Esophagus squamous epithelium (tissue), 4 donors: ENCODE measurements at regions not wholly inside any gene's neighbourhood (a gene's known extent, or its start where the extent isn't known, plus 50 kb on each side); places are given as distances from the start of the nearest gene placed in this dataset.

Source experiments
- POLR2A ChIP-seq, 4 donors: fragments of 450-650 bp; IDR thresholded peaks; one replicate each; pipeline ENCODE4 v1.6.1; 2017; ENCODE audit warnings: antibody characterized with exemption in 4 of 4, mild to moderate bottlenecking in 4 of 4, moderate library complexity in 3 of 4
- TF ChIP-seq, protein P1 (sequence below), 6 experiments: fragments of 450-650 bp in 4 of 6; fragments of 200-600 bp in 2 of 6; sonication (generic) in 2 of 6; IDR thresholded peaks; one replicate each; pipeline ENCODE4 v1.5.1; 2016 to 2019; ENCODE audit warnings: antibody characterized with exemption in 6 of 6, mild to moderate bottlenecking in 4 of 6, moderate library complexity in 4 of 6

DNA sequence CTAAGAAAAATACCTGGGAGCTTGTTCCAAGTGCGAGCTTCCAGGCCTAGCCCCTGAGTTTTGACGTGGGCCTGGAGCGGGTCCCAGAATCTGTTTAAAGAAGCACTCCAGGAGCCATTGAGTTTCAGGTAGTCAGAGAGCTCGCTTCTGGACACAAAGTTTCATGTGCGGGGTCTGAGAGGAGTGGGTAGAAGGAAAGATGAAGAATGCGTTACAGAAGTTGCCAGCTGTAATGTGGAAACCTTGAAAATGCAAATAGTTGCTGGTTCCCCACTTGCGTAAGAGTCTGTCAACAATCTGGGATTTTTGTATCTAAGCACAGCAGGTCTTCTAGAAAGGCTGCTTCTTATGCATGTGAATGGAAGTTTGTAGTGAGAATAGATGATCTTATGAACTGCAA lies 77.5 kb upstream of the CLCN4 start:
- TF ChIP-seq, protein P1, sequence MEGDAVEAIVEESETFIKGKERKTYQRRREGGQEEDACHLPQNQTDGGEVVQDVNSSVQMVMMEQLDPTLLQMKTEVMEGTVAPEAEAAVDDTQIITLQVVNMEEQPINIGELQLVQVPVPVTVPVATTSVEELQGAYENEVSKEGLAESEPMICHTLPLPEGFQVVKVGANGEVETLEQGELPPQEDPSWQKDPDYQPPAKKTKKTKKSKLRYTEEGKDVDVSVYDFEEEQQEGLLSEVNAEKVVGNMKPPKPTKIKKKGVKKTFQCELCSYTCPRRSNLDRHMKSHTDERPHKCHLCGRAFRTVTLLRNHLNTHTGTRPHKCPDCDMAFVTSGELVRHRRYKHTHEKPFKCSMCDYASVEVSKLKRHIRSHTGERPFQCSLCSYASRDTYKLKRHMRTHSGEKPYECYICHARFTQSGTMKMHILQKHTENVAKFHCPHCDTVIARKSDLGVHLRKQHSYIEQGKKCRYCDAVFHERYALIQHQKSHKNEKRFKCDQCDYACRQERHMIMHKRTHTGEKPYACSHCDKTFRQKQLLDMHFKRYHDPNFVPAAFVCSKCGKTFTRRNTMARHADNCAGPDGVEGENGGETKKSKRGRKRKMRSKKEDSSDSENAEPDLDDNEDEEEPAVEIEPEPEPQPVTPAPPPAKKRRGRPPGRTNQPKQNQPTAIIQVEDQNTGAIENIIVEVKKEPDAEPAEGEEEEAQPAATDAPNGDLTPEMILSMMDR (IDR thresholded peaks at IDR 0.05), result no peak
- no peak for TF ChIP-seq POLR2A (IDR thresholded peaks at IDR 0.05)
